KOPT-K1 (cell line): ENCODE measurements at regions not wholly inside any gene's neighbourhood (a gene's known extent, or its start where the extent isn't known, plus 50 kb on each side); places are given as distances from the start of the nearest gene placed in this dataset.

Experiments
- H3K27ac ChIP-seq: fragments of 200-600 bp; sonication (generic); 2 replicates; pipeline ENCODE4 v1.5.1; 2016; ENCODE audit warnings: antibody characterized with exemption, mild to moderate bottlenecking, low read depth, low read length; ENCODE audit not compliant: poor library complexity, severe bottlenecking
- H3K36me3 ChIP-seq: fragments of 200-600 bp; sonication (generic); 2 replicates; pipeline ENCODE4 v1.5.1; 2017; ENCODE audit warnings: antibody characterized with exemption, mild to moderate bottlenecking, low read length, moderate library complexity; ENCODE audit not compliant: insufficient read depth
- H3K9me3 ChIP-seq: fragments of 200-600 bp; sonication (generic); 2 replicates; pipeline ENCODE4 v1.5.1; 2017; ENCODE audit warnings: antibody characterized with exemption, low read length, mild to moderate bottlenecking; ENCODE audit not compliant: insufficient read depth, poor library complexity, severe bottlenecking

GRCh38 chr11:28877340-28877739 lies 769.2 kb downstream of the METTL15 start:
- no peaks in the 10 kb centered on the region for H3K9me3 ChIP-seq
- no peaks in the 10 kb centered on the region for H3K36me3 ChIP-seq
- no peak overlapping the region for H3K27ac ChIP-seq

- Histone ChIP-seq H3K36me3 (no peaks in the 10 kb centered on the region), H3K27ac (no peak overlapping the region)
Measured at GRCh38 chr11:28874706-28875105, 766.5 kb downstream of the METTL15 start.

DNA sequence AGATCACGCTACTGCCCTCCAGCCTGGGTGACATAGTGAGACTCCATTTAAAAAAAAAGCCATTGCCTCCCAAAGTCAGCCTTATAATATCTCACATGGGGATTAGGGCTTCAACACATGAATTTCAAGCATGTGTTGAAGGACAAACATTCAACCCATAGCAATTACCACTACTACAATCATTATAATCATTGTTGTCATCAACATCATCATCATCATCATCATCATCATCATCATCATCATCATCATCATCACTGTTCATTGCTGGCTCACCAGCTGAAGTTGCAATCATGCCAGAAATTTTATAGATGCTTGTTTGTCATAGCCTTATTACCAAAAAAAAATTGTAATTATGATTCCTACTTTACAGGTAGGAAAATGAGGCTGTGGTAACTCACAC lies 762.9 kb downstream of the METTL15 start:
- H3K9me3 ChIP-seq, result no peaks in the 10 kb centered on the region
- no peaks in the 10 kb centered on the region for H3K36me3 ChIP-seq
- no peak overlapping the region for H3K27ac ChIP-seq

More at GRCh38 chr11:28874706-28875105, 766.5 kb downstream of the METTL15 start:
- H3K9me3 ChIP-seq, result no peaks in the 10 kb centered on the region

DNA sequence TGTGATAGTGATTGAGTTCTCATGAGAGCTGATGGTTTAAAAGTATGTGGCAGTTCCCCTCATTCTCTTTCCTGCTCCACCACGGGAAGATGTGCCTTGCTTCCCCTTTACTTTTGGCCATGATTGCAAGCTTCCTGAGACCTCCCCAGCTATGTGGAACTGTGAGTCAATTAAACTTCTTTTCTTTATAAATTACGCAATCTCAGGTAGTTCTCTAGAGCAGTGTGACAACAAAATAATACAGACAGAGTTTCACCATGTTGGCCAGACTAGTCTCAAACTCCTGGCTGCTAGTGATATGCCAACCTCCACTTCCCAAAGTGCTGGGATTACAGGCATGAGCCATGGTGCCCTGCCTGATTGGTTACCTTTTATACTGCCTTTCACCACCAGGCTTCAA lies 755.2 kb downstream of the METTL15 start:
- Histone ChIP-seq H3K27ac (no peak overlapping the region), H3K9me3 (no peaks in the 10 kb centered on the region), H3K36me3 (no peaks in the 10 kb centered on the region)

DNA sequence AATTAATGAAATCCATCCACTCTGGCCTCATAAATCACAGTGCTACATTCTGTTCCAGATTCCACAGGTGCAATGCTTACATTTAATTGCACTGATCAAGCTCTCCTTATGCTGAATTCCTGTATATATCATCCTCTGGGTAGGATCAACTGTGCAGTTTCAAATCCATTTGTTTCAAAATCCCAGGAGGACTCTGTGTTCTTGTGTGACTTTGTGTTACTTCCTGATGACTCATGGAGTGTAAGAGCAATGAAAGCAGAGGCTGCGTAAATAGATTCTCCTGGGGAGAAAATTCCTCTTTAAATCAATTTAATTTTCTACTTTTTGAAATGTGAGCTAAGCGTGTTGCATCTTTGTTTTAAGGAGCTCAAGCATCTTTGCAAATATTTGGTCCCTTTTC lies 752.7 kb downstream of the METTL15 start:
- H3K9me3 ChIP-seq, result no peaks in the 10 kb centered on the region
- no peaks in the 10 kb centered on the region for H3K36me3 ChIP-seq
- H3K27ac ChIP-seq, result no peak overlapping the region

GRCh38 chr11:28858076-28858475 lies 749.9 kb downstream of the METTL15 start:
- no peak overlapping the region for H3K27ac ChIP-seq
- H3K9me3 ChIP-seq, result no peaks in the 10 kb centered on the region
- H3K36me3 ChIP-seq, result no peaks in the 10 kb centered on the region

GRCh38 chr11:28849053-28849452 lies 740.9 kb downstream of the METTL15 start:
- Histone ChIP-seq H3K9me3 (peaks cover 4% of the 10 kb centered on the region), H3K36me3 (no peaks in the 10 kb centered on the region), H3K27ac (no peak overlapping the region)

DNA sequence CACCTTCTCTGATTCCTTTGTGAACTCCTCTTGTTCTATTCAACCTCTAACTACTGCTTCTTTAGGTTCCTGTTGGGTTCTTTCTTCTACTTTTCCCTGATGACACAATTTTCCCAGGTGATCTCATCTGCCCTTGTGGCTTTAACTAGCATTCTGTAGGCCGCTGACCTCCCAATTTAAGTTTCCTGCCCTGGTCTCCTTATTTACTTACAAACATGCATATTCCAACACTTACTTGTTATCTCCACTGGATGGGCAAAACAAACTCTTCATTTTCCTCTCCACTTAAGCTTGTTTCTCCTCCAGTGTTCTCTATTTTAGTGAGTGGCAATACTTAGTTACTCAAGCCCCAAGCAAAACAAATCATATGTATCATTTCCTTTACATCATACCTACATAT lies 734.5 kb downstream of the METTL15 start:
- Histone ChIP-seq H3K36me3 (no peaks in the 10 kb centered on the region), H3K27ac (no peak overlapping the region), H3K9me3 (no peaks in the 10 kb centered on the region)

DNA sequence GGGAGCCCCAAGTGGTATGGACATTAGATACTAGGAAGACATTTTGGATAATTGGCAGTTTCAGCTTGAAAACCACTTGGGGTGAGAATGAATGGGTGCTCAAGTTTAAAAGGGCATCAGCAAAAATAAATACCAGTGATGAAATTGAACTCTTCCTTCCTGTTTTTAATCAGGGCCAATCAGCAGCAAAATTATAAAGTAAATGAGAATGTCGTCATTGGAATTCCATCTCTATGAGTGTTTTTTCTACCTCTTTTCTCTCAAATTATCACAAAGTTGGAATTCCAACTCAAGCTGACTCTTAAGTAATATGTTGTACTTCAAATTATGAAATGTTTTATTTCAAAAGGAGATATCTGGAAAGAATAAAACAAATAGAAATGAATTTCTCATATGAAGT lies 730.6 kb downstream of the METTL15 start:
- Histone ChIP-seq H3K27ac (no peak overlapping the region), H3K36me3 (no peaks in the 10 kb centered on the region), H3K9me3 (no peaks in the 10 kb centered on the region)

DNA sequence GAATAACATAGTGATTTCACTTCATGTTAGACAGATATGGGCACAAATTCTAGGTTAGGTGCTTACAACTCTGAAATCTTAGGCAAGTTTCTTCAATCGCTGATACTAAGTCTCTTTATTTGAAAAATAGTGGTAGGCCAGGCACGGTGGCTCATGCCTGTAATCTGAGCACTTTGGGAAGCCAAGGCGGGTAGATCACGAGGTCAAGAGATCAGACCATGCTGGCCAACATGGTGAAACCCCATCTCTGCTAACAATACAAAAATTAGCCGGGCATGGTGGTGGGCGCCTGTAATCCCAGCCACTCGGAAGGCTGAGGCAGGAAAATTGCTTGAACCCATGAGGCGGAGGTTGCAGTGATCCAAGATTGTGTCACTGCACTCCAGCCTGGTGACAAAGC lies 729.4 kb downstream of the METTL15 start:
- H3K36me3 ChIP-seq, result no peaks in the 10 kb centered on the region
- H3K27ac ChIP-seq, result no peak overlapping the region
- no peaks in the 10 kb centered on the region for H3K9me3 ChIP-seq

DNA sequence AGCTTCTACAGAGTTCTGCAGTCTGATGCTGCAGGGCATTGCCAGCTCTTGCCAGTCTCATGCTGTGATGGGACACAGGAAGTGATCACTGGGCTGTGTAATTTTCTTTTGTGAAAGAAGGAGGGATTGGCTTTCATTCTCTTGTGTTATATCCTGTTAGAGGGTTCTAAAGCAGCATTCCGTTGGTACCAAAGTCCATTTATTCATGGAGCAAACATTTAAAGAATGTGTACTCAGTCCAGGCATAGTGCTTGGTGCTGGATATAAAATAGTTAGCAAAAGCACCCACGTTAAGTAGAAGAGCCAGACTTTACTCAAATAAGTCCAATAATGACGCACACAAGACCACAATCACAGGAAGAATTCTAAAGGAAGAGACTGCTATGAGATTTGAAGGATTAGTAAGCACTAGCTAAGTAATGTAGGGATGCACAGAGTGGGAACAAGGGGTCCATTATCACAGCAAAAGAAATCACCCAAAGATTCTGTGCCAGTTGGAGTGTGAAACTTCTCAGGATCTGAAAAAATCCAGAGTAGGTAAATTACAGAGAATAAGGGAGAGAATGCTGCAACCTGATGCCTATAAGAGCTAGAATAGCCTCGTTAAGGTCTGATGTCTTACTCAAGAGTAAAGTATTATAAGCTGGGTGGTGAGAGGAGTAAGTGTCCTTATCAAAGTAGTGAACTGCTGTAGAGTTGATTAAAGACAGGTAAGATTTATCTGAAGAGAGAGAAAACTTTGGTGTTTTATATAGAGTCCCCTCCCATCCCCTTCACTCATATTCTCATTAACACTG lies 728.3 kb downstream of the METTL15 start:
- no peak overlapping the region for H3K27ac ChIP-seq
- H3K36me3 ChIP-seq, result no peaks in the 10 kb centered on the region
- H3K9me3 ChIP-seq, result no peaks in the 10 kb centered on the region

DNA sequence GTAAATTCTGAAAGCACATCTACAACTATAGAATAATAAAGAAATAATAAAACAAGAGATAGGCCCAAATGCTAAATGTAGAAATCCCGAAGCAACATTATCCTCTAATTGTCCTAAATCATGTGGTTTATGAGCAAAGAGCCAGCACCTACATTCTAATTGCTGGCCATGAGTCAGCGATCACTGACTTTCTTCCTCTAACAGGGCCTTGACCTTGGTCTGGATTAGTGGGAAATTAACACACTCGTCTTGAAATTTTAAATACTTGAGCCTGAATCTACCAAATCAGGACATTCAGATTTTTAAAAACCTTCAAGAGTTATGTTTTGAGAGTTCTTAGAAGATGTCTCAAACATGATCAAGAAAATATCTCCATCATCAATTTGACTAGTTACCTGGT lies 727.6 kb downstream of the METTL15 start:
- Histone ChIP-seq H3K36me3 (no peaks in the 10 kb centered on the region), H3K9me3 (no peaks in the 10 kb centered on the region), H3K27ac (no peak overlapping the region)

DNA sequence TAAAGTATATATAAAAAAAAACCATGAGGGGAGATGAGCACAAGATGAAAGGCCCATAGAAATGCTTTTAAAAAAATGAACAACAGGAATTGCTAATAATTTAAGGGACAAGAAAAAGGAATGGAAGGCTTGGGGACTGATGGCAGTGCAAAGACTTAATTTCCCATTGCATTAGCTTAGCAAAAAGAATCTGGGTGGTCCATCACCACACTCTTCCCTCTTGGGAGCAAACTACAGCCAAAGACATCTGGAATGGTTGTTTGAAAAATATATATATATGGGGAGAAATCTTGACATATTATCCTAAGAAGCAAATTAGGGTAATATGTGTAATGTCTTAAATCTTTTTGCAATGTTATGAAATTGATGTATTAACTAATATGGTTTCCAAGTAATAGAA lies 727.1 kb downstream of the METTL15 start:
- Histone ChIP-seq H3K9me3 (no peaks in the 10 kb centered on the region), H3K27ac (no peak overlapping the region), H3K36me3 (no peaks in the 10 kb centered on the region)

DNA sequence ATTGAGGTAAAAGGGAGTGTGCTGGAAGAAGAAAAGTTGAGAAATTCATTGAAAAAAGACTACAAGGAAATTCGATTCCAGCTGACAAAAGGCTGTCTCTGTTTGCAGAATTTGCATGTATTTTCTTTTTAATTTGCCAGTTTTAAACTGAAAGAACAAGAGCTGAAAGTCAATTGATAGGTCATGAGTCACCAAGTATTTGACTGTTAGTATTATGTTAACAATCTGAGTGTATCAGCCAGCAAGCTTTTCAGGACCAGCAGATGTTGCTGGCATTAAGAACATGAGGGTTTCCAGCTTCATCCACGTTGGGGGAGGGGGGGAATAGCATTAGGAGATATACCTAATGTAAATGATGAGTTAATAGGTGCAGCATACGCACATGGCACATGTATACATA lies 726.7 kb downstream of the METTL15 start:
- no peak overlapping the region for H3K27ac ChIP-seq
- no peaks in the 10 kb centered on the region for H3K9me3 ChIP-seq
- no peaks in the 10 kb centered on the region for H3K36me3 ChIP-seq

- no peak overlapping the region for H3K27ac ChIP-seq
- no peaks in the 10 kb centered on the region for H3K9me3 ChIP-seq
- no peaks in the 10 kb centered on the region for H3K36me3 ChIP-seq
Measured at GRCh38 chr11:28833670-28834069, 725.5 kb downstream of the METTL15 start.

DNA sequence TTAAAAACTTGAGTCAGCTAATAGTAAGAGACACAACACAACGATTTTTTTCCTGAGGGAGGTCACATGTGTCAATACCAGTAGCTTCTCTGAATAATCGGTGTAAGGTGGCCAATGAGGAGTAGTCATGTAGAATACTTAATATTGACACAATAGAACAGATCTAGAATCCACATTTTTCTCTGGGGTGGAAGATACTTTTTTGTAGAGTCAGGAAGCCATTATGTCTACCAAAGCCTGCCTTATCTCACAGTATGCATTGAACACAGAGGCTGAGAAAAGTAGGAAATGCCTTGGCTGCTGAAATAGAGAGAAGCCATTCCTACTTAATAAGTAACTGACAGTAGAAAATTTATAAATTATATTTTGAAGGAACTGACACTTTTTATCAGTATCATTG lies 725.0 kb downstream of the METTL15 start:
- Histone ChIP-seq H3K27ac (no peak overlapping the region), H3K36me3 (no peaks in the 10 kb centered on the region), H3K9me3 (no peaks in the 10 kb centered on the region)
